ENCODE measurements at regions not wholly inside any gene's neighbourhood (a gene's known extent, or its start where the extent isn't known, plus 50 kb on each side); places are given as distances from the start of the nearest gene placed in this dataset.

GRCh38 chrX:39487969-39488330 is 609.8 kb downstream of the BCOR start:
- Histone ChIP-seq H3K9me3 (ENCODE audit: low read length) (no peaks in the 10 kb centered on the region), H3F3A (ENCODE audit: insufficient read depth, low read length) (no peaks in the 10 kb centered on the region), H3K27ac (ENCODE audit: low read depth, low read length, poor library complexity, severe bottlenecking) (no peak overlapping the region), H3K79me2 (ENCODE audit: insufficient read depth, low read length) (no peaks in the 10 kb centered on the region), H3K36me3 (ENCODE audit: insufficient read depth, low read length) (no peaks in the 10 kb centered on the region), H4K20me1 (ENCODE audit: insufficient read depth, low read length) (no peaks in the 10 kb centered on the region), H3K9me2 (ENCODE audit: low read depth, low read length) (no peaks in the 10 kb centered on the region), H3K27me3 (ENCODE audit: insufficient read depth, low read length) (no peaks in the 10 kb centered on the region), H2AFZ (ENCODE audit: low read length) (no peak overlapping the region), H3K4me3 (ENCODE audit: low read depth, low read length, poor library complexity, severe bottlenecking) (no peak overlapping the region), H3K4me2 (ENCODE audit: low read length) (no peak overlapping the region), H3K9ac (ENCODE audit: low read length) (no peak overlapping the region), H3K4me1 (ENCODE audit: insufficient read depth, low read length, severe bottlenecking) (peaks cover 5% of the 10 kb centered on the region)
- no peak for TF ChIP-seq EZH2 (IDR thresholded peaks at IDR 0.05; ENCODE audit: borderline replicate concordance, low read length)
- TF ChIP-seq, protein P1, sequence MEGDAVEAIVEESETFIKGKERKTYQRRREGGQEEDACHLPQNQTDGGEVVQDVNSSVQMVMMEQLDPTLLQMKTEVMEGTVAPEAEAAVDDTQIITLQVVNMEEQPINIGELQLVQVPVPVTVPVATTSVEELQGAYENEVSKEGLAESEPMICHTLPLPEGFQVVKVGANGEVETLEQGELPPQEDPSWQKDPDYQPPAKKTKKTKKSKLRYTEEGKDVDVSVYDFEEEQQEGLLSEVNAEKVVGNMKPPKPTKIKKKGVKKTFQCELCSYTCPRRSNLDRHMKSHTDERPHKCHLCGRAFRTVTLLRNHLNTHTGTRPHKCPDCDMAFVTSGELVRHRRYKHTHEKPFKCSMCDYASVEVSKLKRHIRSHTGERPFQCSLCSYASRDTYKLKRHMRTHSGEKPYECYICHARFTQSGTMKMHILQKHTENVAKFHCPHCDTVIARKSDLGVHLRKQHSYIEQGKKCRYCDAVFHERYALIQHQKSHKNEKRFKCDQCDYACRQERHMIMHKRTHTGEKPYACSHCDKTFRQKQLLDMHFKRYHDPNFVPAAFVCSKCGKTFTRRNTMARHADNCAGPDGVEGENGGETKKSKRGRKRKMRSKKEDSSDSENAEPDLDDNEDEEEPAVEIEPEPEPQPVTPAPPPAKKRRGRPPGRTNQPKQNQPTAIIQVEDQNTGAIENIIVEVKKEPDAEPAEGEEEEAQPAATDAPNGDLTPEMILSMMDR (IDR thresholded peaks at IDR 0.05; ENCODE audit: low read length), result no peak

DNA sequence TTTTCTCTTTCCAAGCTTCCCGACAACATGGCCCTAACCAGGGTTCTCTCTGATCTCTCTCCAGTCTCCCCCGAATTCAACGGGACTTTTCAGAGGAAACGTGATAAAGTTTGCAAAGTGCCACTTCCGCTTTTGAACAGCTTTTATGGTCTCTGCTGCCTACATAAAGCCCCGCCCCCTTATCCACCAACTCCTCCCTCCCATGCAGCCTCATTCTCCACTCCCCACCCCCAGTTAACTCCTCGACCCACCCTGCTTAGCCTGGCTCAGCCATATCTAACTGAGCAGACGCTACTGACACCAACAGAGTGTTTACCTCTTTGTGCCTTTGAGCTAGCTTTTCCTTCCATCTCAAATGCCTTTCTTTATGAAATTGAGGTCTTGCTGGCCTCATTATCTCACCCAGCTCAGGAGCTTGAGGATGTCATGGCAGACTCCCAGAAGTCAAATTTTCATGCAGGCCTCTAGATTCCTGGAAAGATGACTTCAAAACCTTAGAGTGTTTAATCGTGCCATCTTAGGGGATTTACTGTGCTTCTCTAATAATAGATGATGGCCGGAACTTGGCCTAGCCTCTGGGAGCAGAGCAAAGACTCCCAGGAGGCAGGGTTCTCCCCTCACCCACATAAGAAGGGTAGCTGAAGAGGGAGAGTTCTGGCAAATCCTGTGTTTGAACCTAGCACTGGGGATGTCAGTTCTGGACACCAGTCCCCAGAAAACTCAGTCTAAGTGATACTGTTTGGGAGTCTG is 606.0 kb downstream of the BCOR start:
- Histone ChIP-seq H3K4me2 (ENCODE audit: low read length) (peak overlapping the region; percentile 12; the same call in 1 of the 2 replicates), H3K27me3 (ENCODE audit: insufficient read depth, low read length) (no peaks in the 10 kb centered on the region), H3K9ac (ENCODE audit: low read length) (no peak overlapping the region), H4K20me1 (ENCODE audit: insufficient read depth, low read length) (no peaks in the 10 kb centered on the region), H3K9me3 (ENCODE audit: low read length) (no peaks in the 10 kb centered on the region), H3K36me3 (ENCODE audit: insufficient read depth, low read length) (no peaks in the 10 kb centered on the region), H2AFZ (ENCODE audit: low read length) (no peak overlapping the region), H3K79me2 (ENCODE audit: insufficient read depth, low read length) (no peaks in the 10 kb centered on the region), H3K9me2 (ENCODE audit: low read depth, low read length) (no peaks in the 10 kb centered on the region), H3K4me1 (ENCODE audit: insufficient read depth, low read length, severe bottlenecking) (peaks cover 5% of the 10 kb centered on the region), H3F3A (ENCODE audit: insufficient read depth, low read length) (no peaks in the 10 kb centered on the region), H3K27ac (ENCODE audit: low read depth, low read length, poor library complexity, severe bottlenecking) (no peak overlapping the region), H3K4me3 (ENCODE audit: low read depth, low read length, poor library complexity, severe bottlenecking) (no peak overlapping the region)
- TF ChIP-seq, protein P1 (IDR thresholded peaks at IDR 0.05; ENCODE audit: low read length), result no peak

GRCh38 chrX:39492497-39493162 is 605.1 kb downstream of the BCOR start:
- H3K4me2 ChIP-seq (ENCODE audit: low read length), result no peak overlapping the region
- no peaks in the 10 kb centered on the region for H3K27me3 ChIP-seq (ENCODE audit: insufficient read depth, low read length)
- peaks cover 5% of the 10 kb centered on the region for H3K4me1 ChIP-seq (ENCODE audit: insufficient read depth, low read length, severe bottlenecking)
- H3K9me2 ChIP-seq (ENCODE audit: low read depth, low read length), result no peaks in the 10 kb centered on the region
- no peaks in the 10 kb centered on the region for H3K79me2 ChIP-seq (ENCODE audit: insufficient read depth, low read length)
- H3K9me3 ChIP-seq (ENCODE audit: low read length), result no peaks in the 10 kb centered on the region
- H4K20me1 ChIP-seq (ENCODE audit: insufficient read depth, low read length), result no peaks in the 10 kb centered on the region
- no peak overlapping the region for H3K9ac ChIP-seq (ENCODE audit: low read length)
- H3F3A ChIP-seq (ENCODE audit: insufficient read depth, low read length), result no peaks in the 10 kb centered on the region
- no peak overlapping the region for H2AFZ ChIP-seq (ENCODE audit: low read length)
- H3K4me3 ChIP-seq (ENCODE audit: low read depth, low read length, poor library complexity, severe bottlenecking), result no peak overlapping the region
- no peak for TF ChIP-seq EZH2 (IDR thresholded peaks at IDR 0.05; ENCODE audit: borderline replicate concordance, low read length)
- TF ChIP-seq, protein P1 (IDR thresholded peaks at IDR 0.05; ENCODE audit: low read length), result no peak
- H3K36me3 ChIP-seq (ENCODE audit: insufficient read depth, low read length), result no peaks in the 10 kb centered on the region
- no peak overlapping the region for H3K27ac ChIP-seq (ENCODE audit: low read depth, low read length, poor library complexity, severe bottlenecking)
